Suprapubic skin (tissue), 4 donors: ENCODE measurements at regions not wholly inside any gene's neighbourhood (a gene's known extent, or its start where the extent isn't known, plus 50 kb on each side); places are given as distances from the start of the nearest gene placed in this dataset.
"Not testable (repeated sequence)": the region's sequence is repeated elsewhere in the genome, so short reads cannot be mapped to it uniquely, and the experiment has no call there.

Experiments used
- DNase-seq, 2 donors: peaks; one replicate each; pipeline ENCODE4 v3.0.0-alpha.2; 2019; ENCODE audit warnings: low spot score in 2 of 2
- H3K27ac ChIP-seq: fragments of 200-600 bp; sonication (generic); one replicate; pipeline ENCODE4 v1.5.1; 2019
- H3K27me3 ChIP-seq: fragments of 200-600 bp; sonication (generic); one replicate; pipeline ENCODE4 v1.5.1; 2019
- H3K36me3 ChIP-seq: fragments of 200-600 bp; sonication (generic); one replicate; pipeline ENCODE4 v1.5.1; 2019
- H3K4me1 ChIP-seq: fragments of 200-600 bp; sonication (generic); one replicate; pipeline ENCODE4 v1.5.1; 2019
- H3K4me3 ChIP-seq: fragments of 200-600 bp; sonication (generic); one replicate; pipeline ENCODE4 v1.5.1; 2019; ENCODE audit warnings: mild to moderate bottlenecking
- H3K9me3 ChIP-seq: fragments of 200-600 bp; sonication (generic); one replicate; pipeline ENCODE4 v1.5.1; 2019
- CTCF ChIP-seq, 2 donors: fragments of 200-600 bp in 1 of 2; fragments of 450-650 bp in 1 of 2; sonication (generic) in 1 of 2; IDR thresholded peaks; one replicate each; pipeline ENCODE4 v1.5.1; 2016 to 2019; ENCODE audit warnings: antibody characterized with exemption in 2 of 2, mild to moderate bottlenecking in 1 of 2, moderate library complexity in 1 of 2
- EP300 ChIP-seq: sonication (generic); formaldehyde crosslinking; IDR thresholded peaks from one replicate; pipeline ENCODE4 v1.6.1; 2017; ENCODE audit warnings: antibody characterized with exemption
- POLR2A ChIP-seq, 2 donors: fragments of 450-650 bp; IDR thresholded peaks; one replicate each; pipeline ENCODE4 v1.6.1; 2017; ENCODE audit warnings: antibody characterized with exemption in 2 of 2, mild to moderate bottlenecking in 2 of 2, moderate library complexity in 2 of 2
- POLR2AphosphoS5 ChIP-seq, 3 donors: sonication (generic); formaldehyde crosslinking; IDR thresholded peaks; one replicate each; pipeline ENCODE4 v1.6.1; 2017; ENCODE audit warnings: antibody characterized with exemption in 3 of 3
- WGBS: methylation state at CpG from one replicate; pipeline ENCODE4 v1.1.5; 2018; 5-methylcytosine and 5-hydroxymethylcytosine counted together

DNA sequence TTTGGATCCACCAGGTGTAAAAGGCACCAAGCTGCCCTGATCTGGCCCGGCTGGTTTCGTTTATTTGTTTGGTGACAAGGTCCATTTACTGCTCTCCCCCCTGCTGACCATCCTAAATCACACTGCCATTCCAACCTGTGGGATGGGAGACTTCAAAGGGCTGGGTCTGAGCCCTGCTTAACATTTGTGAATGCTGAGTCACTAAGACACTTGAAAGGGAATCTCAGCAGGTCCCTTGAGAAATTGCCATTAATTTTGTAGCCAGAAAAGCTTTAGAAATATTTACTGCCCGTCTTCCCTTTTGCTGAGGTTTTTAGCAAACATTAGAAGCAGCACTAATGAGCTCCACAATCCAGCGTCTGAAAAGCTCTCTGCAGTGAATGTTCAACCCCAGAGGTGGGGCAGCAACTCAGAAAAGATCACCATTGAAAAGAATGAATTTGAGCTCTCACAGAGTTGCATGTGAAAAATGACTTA lies 133.8 kb downstream of the ARL4C start:
- TF ChIP-seq EP300 (no peak), POLR2A (IDR thresholded peaks at IDR 0.05) (no peak), CTCF (IDR thresholded peaks at IDR 0.05) (no peak), POLR2AphosphoS5 (IDR thresholded peaks at IDR 0.05) (no peak)
- no peaks in the 10 kb centered on the region for H3K36me3 ChIP-seq
- no peaks in the 10 kb centered on the region for H3K27me3 ChIP-seq
- no peak for DNase-seq
- no peak overlapping the region for H3K4me3 ChIP-seq
- H3K9me3 ChIP-seq, result no peaks in the 10 kb centered on the region
- H3K4me1 ChIP-seq, result peaks cover 31% of the 10 kb centered on the region
- WGBS, result 37% methylated on average over 4 of the region's 4 CpGs
- H3K27ac ChIP-seq, result no peak overlapping the region

DNA sequence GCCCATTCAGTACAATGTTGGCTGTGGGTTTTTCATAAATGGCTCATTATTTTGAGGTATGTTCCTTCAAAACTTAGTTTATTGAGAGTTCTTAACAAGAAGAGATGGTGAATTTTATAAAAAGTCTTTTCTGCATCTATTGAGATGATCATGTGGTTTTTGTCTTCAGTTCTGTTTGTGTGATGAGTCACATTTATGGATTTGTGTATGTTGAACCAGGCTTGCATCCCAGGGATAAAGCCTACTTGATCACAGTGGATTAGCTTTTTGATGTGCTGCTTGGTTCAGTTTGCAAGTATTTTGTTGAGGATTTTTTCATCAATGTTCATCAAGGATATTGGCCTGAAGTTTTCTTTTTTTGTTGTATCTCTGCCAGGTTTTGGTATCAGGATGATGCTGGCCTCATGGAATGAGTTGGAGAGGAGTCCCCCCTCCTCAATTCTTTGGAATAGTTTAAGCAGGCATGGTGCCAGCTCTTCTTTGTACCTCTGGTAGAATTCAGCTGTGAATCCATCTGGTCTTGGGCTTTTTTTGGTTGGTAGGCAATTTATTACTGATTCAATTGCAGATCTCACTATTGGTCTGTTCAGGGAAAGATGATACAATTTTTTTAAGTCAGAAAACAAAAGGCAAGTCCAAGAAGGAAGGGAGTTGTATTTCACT lies 136.4 kb downstream of the ARL4C start:
- not testable (repeated sequence) for H3K27ac ChIP-seq, DNase-seq, H3K9me3 ChIP-seq, H3K4me1 ChIP-seq, H3K27me3 ChIP-seq, H3K4me3 ChIP-seq, H3K36me3 ChIP-seq

- WGBS, result 89% methylated on average over 2 of the region's 3 CpGs
- Histone ChIP-seq H3K27ac (no peak overlapping the region), H3K4me1 (no peaks in the 10 kb centered on the region), H3K4me3 (no peak overlapping the region), H3K27me3 (no peaks in the 10 kb centered on the region), H3K36me3 (no peaks in the 10 kb centered on the region), H3K9me3 (no peaks in the 10 kb centered on the region)
- no peak for TF ChIP-seq CTCF (IDR thresholded peaks at IDR 0.05)
- no peak for TF ChIP-seq POLR2AphosphoS5 (IDR thresholded peaks at IDR 0.05)
- no peak for TF ChIP-seq EP300
- TF ChIP-seq POLR2A (IDR thresholded peaks at IDR 0.05), result no peak
- no peak for DNase-seq
Observed at GRCh38 chr2:234357666-234358065, 139.2 kb downstream of the ARL4C start.

- no peak for TF ChIP-seq POLR2A (IDR thresholded peaks at IDR 0.05)
- TF ChIP-seq CTCF (IDR thresholded peaks at IDR 0.05), result no peak
- TF ChIP-seq EP300, result no peak
Observed at GRCh38 chr2:234355808-234356365, 141.0 kb downstream of the ARL4C start.

GRCh38 chr2:234355021-234355720 lies 141.7 kb downstream of the ARL4C start:
- Histone ChIP-seq H3K36me3 (no peaks in the 10 kb centered on the region), H3K9me3 (no peaks in the 10 kb centered on the region), H3K27me3 (no peaks in the 10 kb centered on the region), H3K4me1 (no peaks in the 10 kb centered on the region), H3K27ac (no peak overlapping the region), H3K4me3 (no peak overlapping the region)
- 47% methylated on average over 12 of the region's 12 CpGs for WGBS
- DNase-seq, result no peak
- TF ChIP-seq POLR2AphosphoS5 (IDR thresholded peaks at IDR 0.05), result no peak
- no peak for TF ChIP-seq EP300
- TF ChIP-seq CTCF (IDR thresholded peaks at IDR 0.05), result no peak
- no peak for TF ChIP-seq POLR2A (IDR thresholded peaks at IDR 0.05)

More at GRCh38 chr2:234355808-234356365, 141.0 kb downstream of the ARL4C start:
- no peaks in the 10 kb centered on the region for H3K27me3 ChIP-seq
- H3K27ac ChIP-seq, result no peak overlapping the region
- no peak overlapping the region for H3K4me3 ChIP-seq
- no peaks in the 10 kb centered on the region for H3K36me3 ChIP-seq
- no peaks in the 10 kb centered on the region for H3K9me3 ChIP-seq
- no peaks in the 10 kb centered on the region for H3K4me1 ChIP-seq
- no peak for DNase-seq
- WGBS, result 70% methylated on average over 6 of the region's 6 CpGs
